Epidermal melanocyte (primary cell): ENCODE measurements at regions not wholly inside any gene's neighbourhood (a gene's known extent, or its start where the extent isn't known, plus 50 kb on each side); places are given as distances from the start of the nearest gene placed in this dataset.

Source experiments
- DNase-seq: peaks from one replicate; pipeline ENCODE4 v3.0.0; 2011; ENCODE audit warnings: low spot score; ENCODE audit not compliant: insufficient read length

DNA sequence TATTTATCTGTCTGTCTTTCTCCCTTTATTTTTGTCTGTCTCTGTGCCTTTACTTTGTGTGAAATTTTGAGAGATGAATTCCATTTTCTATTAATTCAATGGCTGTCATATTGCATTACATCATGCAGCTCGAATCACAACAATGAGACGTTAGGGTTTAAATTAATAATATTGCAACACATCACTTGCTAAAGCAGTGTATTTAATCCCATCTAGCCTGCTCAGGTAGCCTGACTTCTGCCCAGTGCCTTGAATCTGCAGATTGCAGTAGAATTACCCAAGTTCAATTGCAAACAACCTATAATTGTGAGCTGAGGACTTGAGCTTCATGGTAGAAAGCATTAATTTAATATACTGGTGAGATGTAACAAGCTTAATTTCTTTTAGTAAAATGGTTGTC, 235.7 kb upstream of the TSHZ2 start:
- DNase-seq = no peak

DNA sequence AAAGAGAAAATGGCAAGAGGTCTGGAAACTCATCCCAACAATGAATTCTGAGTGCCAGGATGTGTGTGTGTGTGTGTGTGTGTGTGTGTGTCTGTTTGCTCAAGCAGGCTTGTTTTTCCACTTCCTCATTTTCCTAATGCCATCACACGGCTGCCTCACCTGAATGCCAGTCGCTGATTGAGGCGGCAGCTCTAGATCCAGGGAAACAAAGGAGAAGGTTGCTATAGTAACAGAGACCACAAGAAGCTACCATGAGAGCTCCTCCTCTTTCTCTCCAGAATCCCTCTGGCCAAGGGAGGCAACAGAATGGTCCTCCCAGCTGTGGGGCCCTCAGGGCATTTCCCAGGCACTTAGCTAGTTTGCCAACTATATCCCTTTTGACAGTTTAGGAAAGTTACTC, 241.1 kb upstream of the TSHZ2 start:
- no peak for DNase-seq

DNA sequence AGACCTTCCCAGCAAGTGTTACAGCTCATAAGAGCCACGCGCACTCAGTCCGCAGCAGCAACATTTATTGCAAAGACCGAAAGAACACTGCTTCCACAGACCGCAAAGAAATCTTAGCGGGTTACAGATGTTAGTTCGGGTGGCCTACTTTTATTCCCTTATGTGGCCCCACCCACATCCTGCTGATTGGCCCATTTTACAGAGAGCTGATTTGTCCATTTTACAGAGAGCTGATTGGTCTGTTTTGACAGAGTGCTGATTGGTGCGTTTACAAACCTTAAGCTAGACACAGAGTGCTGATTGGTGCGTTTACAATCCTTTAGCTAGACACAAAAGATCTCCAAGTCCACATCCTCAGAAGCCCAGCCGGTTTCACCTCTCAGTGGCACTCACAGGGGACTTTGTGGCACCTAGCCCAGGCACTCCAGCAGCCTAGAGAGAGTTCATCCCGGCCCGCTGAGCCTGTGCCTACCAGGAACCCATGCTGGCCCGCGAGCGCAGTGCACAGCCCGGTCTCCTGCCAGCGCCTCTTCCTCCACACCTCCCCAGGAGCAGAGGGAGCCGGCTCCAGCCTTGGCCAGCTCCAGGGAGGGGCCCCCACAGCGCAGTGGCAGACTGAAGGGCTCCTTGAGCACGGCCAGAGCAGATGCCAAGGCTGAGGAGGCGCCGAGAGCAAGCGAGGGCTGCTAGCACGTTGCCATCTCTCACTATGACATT, 244.3 kb upstream of the TSHZ2 start:
- no peak for DNase-seq

DNA sequence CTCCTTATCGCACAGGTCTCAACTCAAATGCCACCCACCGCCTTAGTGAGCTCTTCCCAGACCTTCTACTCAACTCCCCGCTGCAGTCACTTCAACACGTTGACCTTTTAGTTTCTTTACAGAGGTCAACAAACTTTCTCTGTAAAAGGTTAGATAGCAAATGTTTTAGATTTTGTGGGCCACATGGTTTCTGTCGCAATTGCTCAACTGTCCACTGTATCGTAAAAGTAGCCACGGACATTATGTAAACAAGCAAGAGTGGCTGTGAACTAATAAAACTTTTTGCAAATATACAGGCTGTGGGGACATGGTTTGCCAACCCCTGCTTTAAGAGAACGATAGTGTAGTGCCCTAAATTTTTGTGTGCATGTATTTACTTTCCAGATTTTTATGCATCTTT, 247.6 kb upstream of the TSHZ2 start:
- no peak for DNase-seq

DNA sequence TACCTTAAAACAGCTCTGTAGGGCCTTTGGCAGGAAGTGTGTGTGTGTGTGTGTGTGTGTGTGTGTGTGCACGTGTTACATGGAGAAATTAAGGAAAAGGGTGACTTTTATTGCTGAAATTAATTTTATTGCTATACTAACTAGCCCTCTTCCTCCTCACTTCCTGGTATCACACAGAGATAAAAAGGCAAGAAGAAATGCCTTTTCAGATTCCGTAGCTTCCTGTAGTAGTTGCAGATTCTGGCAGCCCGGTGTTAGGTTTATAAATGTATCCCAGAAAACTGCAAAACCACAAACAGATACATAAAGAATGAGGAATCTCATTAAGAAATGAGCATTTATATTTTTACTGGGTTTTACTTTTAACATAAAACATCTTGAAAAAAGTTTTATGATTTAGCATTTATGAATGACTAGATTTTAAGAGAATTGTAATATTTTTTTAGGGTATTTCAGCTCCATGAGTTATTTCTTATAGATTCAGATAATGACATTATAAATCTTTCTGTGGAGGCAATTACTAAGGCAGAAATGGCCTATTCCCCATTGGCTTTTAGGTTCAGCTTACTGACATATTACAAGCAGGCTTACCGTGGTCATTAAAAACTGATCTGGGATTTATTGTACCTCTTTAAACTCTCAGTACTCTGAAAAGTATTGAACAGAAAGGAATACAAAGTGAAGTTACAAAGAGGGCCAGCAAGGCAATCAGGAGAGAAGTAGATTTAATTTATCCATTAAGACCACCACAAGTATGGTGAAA, 249.1 kb upstream of the TSHZ2 start:
- no peak for DNase-seq

DNA sequence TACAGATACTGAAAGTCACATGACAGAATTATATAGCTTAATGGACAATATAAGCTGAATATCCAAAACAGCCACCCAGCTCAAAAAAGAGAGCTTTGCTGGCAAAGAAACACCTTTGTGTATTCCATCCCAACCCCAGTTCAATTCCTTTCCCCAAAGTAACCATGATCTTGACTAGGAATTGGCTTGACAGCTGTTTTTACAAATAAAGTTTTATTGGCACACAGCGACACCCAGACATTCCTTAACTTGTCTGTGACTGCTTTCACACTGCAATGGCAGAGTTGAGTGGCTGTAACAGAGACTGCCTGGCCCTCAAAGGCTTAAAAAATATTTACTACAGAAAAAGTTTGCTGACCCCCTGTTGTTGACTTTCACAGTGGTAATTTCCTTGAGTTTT, 264.0 kb upstream of the TSHZ2 start:
- no peak for DNase-seq

DNA sequence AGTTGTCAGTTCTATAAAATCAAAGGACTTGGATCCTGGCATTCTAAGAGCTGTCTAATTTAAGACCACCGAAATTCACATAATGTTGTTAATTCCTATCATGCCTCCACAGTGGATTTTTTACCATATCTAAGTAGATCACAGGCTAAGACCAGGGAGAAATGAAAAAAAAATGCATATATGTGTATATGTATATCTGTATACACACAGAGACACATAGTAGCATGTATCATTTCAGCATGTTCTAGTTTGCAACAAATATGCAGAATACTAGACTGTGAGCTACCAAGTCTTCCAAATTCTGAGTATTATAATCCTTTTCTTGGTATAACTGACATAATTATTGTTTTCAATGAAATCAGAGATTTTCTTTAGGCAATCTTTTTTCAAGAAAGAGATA, 267.6 kb upstream of the TSHZ2 start:
- DNase-seq = no peak

DNA sequence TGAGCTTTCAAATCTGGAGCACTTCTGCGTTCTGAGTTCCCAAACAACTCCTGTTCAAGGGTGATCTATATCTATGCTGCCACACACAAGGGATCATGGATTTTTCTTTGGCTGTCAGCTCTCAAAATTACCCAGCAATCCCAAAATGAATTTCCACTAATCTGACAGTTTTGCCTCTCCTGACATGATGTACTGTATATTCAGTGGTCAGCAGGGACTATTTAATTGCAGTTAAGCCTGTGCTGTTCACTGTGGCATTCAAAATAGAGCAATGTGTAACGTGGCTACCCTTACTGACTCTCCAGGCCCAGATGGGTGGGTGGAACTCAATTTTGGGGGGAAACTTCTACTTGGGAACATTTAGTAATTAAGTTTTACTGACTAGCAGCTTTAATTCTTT, 283.8 kb upstream of the TSHZ2 start:
- no peak for DNase-seq

DNA sequence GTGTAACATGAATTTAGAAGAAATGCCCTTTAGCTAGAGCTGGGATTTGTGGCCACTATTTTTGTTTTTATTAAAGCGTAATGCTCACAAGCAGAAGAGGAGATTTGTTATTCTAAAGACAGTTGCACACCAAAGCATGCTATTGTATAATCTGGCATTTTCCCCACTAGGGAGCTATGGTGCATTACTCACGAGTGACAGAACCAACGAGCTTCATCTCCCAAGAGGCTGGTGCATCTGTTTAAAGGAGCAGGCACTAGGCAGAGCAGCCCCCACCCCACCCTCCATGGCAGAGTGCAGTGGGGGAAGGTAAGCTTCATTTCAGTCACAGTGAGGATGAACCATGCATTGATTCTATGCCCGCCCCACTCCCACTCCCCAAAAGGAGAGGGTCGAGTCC, 287.3 kb upstream of the TSHZ2 start:
- DNase-seq = no peak

DNA sequence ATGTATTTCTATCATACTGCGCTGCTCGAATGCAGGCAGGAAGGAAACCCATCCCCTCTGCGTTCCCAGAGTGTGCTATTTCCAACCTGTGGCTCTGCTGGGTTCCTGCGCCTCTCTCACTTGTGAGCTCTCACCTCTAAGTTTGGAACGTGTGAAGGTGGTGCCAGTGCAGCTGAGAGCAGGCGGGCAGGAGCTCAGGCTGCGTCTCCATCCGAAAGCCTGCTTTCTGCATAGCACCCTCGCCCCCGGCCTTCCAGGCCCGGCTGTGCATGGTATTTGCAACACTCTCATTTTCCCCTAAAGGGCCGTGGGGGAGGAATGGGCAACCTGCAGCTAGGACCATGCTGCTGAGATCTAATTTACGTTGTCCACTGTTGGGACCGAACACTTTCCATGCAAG, 288.0 kb upstream of the TSHZ2 start:
- no peak for DNase-seq

DNA sequence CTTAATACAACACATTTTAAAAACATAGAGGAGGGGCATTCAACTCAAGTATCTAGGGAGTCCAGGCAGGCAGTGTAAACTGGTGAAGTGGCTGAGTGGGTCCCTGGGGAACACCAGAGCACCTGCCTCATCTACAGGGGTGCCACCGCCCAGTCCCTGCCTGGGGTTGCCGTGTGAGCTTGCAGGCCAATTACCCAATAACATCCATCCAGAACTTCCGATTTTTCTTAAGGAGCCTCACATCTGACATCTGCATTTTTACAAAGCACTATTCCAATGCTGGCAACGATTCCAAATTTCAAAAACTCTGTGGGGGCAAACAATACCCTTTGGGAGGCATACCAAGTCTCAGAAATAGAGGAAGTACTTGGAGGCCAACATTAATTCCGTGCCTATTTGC, 288.4 kb upstream of the TSHZ2 start:
- no peak for DNase-seq

DNA sequence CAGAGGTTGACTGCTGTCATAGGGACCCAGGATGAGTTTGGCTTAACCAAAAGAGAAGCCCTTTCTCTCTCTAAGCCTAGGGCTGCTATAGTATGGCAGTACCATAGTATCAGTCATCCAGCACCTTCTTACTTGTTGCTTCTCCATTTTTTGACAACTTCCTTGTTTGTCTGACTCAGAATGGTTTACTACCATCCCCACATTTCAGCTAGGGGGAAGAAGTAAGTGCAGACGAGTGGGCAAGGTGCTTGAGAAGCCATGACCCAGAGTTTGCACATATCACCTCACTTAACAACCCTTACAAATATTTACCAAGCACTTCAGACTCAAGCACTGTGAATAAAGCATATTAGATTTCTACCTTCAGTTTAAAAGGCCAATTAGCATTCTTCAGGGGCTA, 289.9 kb upstream of the TSHZ2 start:
- no peak for DNase-seq

DNA sequence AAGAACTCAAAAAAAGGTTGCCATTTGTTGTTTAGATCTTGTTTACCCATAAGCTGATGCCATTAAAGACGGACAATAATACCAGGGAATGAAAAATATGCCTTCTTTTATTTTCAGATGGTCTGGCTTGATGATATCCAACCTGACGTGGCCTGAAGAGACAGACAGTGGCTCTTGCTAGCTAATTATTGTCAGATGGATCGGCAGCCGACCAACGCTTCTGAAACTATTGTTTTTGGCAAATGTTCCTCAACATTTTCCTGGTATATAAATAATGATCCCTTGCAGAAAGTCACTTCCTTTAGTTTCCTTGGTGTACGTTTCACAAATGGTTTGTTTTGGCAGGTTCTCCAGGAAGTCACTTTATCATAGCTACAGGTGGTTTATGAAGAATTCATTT, 290.9 kb upstream of the TSHZ2 start:
- no peak for DNase-seq

DNA sequence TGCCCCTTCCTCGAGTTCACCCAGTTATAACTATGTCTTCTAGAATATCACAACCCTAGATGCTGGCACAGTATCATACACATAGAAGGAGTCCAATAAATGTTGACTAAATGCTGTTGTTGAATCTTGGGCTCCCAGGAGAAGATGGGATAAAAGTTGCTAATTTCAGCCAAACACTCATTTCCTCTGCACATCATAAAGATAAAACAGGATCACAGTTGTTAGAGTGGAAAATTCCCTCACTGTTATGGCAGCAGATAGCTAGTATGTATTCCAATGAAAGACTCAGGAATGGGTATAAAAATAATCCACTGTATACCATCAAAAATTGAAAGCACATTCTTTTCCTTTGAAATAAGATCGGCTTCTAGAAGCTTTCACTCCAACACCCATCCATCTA, 294.9 kb upstream of the TSHZ2 start:
- no peak for DNase-seq

DNA sequence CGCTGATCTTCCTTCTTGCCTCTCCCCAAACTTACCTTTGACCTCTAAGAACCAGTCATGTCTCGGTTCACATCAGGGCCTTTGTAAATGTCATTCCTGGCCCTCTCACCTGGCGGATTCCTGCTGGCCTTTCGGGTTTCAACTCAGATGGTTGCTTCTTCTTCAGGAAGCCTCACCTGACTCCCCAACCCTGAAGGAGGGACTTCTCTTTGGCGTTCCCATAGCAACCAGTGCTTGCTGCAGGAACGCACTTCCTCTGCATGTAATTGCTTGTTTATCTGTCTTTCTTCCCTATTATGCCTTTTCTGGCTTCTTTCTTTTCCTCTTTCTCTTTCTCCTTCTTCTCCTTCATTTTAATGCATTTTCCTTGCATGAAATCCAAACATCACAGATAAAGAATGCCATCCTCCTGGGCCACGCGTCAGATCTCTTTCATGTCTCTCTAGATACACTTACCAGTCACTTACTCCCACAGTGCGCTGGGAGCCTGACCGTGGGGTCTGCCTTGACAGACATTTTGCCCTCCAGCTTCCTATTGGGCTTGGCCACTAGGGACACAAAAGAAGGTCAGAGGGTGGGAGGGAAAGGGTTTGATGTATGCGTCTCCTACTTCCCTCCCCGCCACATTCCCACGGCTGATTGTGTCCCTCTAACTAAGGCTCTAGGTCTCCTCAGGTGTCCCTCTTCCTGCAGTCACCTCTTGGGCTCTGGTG, 295.7 kb upstream of the TSHZ2 start:
- DNase-seq = no peak

DNA sequence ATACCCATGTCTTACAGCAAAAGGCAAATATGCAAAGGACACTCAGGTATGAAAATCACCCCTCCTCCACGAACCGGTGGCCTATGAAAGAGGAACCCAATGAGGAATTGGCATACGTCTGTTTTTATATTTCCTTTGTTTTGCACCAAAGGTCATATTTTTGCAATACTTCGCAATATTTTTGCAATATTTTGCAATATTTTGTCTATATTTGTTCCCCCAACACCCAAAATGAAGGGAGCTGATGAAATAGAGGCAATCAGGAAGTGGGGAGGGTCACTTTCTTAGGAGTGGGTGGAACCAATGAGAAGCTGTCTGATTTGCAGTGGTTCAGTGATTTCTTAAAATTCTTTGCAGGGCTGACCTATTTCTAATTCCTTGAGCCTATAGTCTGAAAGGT, 296.8 kb upstream of the TSHZ2 start:
- DNase-seq = no peak

DNA sequence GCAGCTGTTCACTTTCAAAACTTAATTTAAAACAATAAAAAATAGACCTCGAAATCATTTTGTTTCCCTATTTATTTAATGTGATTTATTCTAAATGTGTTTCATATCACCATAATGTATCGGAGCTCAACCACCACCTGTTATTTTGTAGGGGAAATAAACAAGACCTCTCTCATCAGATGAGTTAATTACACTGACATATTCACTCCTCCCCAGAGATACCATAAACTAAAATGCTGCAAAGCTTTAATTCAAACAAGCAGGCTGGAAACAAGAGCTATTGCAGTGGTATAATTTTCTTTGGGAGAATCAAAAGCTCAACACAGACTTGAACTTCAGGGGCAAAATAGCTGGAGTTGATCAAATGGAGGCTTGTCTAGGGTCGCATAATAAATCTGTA, 303.5 kb upstream of the TSHZ2 start:
- DNase-seq = no peak

DNA sequence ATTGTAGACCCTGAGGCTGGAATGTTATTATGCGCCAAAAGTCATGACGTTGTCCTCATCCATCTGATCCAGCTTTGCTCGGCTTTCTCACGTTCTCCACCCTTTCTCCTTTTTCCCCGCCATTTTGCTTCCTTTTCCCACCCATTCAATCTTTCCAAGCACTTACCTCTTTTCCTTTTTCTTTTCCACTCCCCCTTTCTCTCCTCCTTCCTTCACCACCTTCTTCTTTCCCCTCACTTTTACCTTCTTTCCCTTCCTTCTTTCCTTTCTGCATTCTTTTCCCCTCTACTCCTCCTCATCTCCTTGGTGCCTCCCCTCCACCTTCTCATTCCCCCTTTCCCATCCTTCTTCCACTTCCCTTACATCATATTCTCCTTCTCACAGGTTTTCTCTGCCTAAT, 304.8 kb upstream of the TSHZ2 start:
- DNase-seq = no peak

DNA sequence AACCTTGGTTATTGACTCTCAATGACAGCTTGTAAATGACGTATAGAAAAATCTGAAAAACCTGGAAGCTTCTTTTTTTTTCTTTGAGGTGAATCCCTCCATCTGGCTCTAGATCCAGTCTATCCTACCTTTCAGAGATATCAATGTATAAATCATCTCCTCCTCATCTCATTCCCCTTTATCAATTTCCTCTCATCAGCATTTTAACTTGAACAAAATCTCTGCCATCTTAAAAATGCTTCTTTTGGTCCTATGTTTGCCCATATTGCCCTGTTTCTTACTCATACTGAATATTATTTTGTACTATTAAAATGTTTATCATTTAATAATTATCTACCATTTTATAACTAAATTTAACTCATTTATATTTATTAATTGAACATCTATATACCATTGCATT, 306.7 kb upstream of the TSHZ2 start:
- DNase-seq = no peak

DNA sequence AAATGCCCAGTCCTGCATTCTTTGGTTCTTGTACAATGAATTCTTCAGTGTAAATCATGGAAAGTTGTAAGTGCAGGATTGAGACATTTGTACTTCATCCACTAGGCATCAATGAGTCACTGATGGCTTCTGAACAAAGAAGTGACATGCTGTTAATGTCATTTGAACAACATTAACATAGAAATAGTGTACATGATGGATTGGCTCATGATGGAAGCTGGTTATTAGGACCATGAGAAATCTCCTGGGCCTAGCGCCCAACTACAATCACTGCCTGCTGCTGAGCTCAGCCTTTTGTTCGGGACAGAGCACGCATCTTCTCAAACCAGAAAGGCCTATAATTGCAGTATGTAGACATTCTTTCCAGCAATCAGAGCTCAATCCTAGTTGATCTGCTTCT, 316.8 kb upstream of the TSHZ2 start:
- no peak for DNase-seq

DNA sequence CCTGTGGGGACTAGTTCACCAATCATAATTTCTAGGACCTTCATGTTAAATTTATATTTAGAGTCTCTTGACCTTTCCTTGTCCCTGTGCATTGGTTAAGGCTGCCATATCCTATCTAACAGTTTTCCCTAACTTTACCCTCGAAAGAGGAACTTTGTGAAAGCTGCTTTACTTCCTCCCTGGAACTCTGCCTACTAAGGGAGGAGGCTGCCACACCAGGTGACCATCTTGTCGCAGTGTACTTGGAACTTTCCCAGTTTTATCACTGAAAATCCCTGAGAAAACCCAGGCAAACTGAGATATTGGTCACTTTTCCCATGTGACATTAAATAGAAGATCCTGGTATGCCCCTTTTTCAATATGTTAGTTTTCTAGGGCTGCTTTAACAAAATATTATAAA, 317.6 kb upstream of the TSHZ2 start:
- no peak for DNase-seq

DNA sequence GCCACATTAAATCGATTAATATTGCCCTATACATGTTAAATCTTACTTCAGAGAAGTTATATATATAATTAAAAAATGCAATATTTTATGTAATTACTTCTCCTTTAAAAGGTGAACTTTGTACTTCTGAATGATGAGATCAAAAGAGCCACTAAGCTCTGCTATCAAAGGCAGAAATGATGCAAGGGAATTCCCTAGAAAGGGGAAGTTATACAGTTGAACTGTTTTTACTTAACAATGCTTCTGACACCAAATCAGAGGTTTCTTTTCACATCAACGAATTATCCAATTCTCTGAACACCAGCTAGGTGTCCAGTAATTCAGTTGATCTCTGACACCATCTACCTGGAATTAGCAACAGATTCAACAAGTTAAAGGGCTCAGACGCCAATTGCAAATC, 319.9 kb upstream of the TSHZ2 start:
- no peak for DNase-seq

DNA sequence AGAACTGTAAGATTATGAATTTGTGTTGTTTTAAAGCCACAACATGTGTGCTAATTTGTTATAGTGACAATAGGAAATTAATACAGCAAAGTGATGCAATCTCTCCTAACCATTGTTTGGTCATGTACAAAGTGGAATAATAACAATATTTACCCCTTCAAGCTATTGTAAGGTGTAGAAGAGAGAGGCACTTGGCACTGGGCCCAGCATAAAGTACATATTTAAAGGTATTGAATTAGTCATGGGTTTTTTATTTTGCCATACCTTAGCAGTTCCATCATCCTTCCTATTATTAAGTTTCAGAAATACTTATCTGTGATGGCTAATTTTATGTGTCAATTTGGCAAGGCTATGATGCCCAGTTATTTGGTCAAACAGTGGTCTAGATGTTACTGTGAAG, 322.4 kb upstream of the TSHZ2 start:
- DNase-seq = no peak
